ENCODE measurements at regions not wholly inside any gene's neighbourhood (a gene's known extent, or its start where the extent isn't known, plus 50 kb on each side); places are given as distances from the start of the nearest gene placed in this dataset.
"Not testable (repeated sequence)": the region's sequence is repeated elsewhere in the genome, so short reads cannot be mapped to it uniquely, and the experiment has no call there.

DNA sequence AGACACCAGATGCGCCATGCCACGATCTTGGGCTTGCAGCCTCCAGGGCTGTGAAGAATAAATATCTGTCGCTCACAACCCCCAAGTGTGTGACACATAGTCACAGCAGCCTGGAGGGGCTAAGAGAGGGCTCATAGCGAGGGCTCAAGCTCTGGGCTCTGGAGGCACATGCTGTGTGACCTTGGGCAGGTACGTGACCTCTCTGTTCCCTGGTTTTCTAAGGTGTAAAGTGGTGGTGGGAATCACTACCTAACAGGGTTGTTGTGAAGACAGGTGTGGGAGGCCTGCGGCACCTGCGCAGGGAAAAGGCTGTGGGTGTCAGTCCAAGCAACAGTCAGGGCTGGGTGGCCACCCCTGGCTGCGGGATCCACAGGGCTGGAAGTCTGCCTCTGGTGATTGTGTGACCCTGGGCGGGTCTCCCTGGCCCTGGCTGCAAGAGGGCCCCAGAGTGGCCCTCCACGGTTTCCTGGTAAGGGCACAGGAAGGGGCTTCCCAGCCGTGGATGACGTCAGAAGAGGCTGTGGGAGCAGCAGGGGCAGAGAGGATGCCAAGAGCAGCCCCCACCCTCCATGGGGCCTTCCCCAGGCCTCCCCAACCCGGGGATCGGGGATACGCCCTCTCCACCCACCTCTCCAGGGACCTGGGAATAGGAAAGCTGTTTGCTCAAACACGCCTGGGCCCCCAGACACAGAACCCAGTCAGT lies 218.8 kb upstream of the SGCG start (continued):
- TF ChIP-seq, protein P1, sequence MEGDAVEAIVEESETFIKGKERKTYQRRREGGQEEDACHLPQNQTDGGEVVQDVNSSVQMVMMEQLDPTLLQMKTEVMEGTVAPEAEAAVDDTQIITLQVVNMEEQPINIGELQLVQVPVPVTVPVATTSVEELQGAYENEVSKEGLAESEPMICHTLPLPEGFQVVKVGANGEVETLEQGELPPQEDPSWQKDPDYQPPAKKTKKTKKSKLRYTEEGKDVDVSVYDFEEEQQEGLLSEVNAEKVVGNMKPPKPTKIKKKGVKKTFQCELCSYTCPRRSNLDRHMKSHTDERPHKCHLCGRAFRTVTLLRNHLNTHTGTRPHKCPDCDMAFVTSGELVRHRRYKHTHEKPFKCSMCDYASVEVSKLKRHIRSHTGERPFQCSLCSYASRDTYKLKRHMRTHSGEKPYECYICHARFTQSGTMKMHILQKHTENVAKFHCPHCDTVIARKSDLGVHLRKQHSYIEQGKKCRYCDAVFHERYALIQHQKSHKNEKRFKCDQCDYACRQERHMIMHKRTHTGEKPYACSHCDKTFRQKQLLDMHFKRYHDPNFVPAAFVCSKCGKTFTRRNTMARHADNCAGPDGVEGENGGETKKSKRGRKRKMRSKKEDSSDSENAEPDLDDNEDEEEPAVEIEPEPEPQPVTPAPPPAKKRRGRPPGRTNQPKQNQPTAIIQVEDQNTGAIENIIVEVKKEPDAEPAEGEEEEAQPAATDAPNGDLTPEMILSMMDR (IDR thresholded peaks at IDR 0.05) = no peak
- TF ChIP-seq TEAD4 (IDR thresholded peaks at IDR 0.05; ENCODE audit: borderline replicate concordance, insufficient read depth) = no peak
- TF ChIP-seq RFX5 (IDR thresholded peaks at IDR 0.05; ENCODE audit: low read length) = no peak

DNA sequence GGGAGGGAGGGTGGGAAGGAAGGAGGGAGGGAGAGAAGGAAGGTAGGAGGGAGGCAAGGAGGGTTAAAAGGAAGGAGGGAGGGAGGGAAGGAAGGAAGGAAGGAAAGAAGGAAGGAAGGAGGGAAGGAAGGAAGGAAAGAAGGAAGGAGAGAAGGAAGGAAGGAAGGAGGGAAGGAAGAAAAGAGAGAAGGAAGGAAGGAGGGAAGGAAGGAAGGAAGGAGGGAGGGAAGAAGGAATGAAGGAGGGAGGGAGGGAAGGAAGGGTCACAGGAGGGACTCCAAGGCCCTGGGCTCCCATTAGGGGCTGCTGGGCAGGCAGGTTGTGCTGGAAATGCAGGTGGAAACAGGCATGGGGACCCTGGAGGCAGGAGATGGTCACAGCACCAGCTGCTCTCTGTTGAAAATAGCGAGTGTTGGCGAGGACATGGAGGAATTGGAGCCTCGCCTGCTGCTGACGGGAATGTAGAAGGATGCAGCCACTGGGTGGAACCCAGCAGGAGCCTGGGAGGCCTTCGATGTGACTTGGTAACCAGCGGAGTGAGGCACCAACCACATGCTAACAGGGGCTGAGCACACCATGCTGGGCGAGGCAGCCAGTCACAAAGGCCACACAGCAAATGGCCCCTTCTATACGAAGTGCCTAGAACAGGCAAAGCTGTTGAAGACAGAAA lies 217.3 kb upstream of the SGCG start:
- 10% methylated on average over 4 of the region's 8 CpGs for WGBS (ENCODE audit: low lambda C conversion rate)
- H2AFZ ChIP-seq (ENCODE audit: low read depth); H3K79me2 ChIP-seq (ENCODE audit: insufficient read depth); H3F3A ChIP-seq (replicated peaks; ENCODE audit: insufficient read depth); H4K20me1 ChIP-seq (ENCODE audit: insufficient read depth); H3K4me3 ChIP-seq (ENCODE audit: low read depth in 2 of 2, low read length in 1 of 2); H3K9me3 ChIP-seq; H3K27ac ChIP-seq (ENCODE audit: low read depth in 2 of 2, low read length in 1 of 2); H3K36me3 ChIP-seq (replicated peaks in 1 of 2; ENCODE audit: control insufficient read depth in 1 of 2, insufficient read depth in 2 of 2, low read length in 1 of 2); H3K9me2 ChIP-seq; H3K4me2 ChIP-seq; H3K9ac ChIP-seq; H3K4me1 ChIP-seq (ENCODE audit: control insufficient read depth in 1 of 2, insufficient read depth in 2 of 2, low read depth in 1 of 2, low read length in 1 of 2); CTCF ChIA-PET; DNase-seq; POLR2A ChIA-PET: not testable (repeated sequence)
- H3K27me3 ChIP-seq (ENCODE audit: insufficient read depth) = peaks cover 10% of the 10 kb centered on the region; the same call in 1 of the 2 replicates

DNA sequence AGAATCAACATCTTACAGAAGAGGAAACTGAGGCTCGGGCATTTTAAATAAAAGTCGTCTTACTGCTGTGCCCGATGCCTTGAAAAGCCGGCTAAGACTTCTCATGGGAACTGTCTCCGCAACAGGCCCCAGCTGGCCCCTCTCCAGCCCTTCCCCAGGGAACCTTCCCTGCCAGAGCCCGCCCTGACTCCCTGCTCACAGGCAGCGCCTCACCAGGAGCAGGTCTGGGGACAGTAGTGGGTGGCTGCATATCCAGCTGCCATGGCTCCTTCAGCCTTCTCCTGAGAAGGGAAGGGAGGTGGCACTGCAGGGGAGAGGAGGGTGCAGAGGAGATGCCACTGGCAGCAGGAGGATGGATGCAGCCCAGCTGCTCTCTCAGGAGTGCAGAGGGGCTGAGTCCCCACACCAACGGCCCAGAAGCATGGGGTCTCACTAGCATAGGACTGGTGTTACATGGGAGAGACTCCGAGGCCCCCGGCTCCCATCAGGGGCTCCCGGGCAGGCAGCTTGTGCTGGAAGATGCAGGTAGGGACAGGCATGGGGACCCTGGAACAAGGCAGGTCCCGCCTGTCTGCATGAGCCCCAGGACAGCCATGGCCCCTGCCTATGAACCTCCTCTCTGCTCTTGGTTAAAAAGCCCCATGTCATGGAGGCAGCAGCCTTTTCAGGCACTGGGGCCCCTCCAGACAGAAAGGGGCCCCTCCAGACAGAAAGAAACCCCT lies 216.4 kb upstream of the SGCG start:
- H3K9me3 ChIP-seq = no peaks in the 10 kb centered on the region
- H3K4me3 ChIP-seq (ENCODE audit: low read depth in 2 of 2, low read length in 1 of 2) = no peak overlapping the region
- H3F3A ChIP-seq (replicated peaks; ENCODE audit: insufficient read depth) = no peaks in the 10 kb centered on the region
- no peaks in the 10 kb centered on the region for H3K9me2 ChIP-seq
- no peak overlapping the region for H2AFZ ChIP-seq (ENCODE audit: low read depth)
- H3K79me2 ChIP-seq (ENCODE audit: insufficient read depth) = no peaks in the 10 kb centered on the region
- WGBS (ENCODE audit: low lambda C conversion rate) = 19% methylated on average over 5 of the region's 12 CpGs
- ChIA-PET CTCF (no interaction called here), POLR2A (no interaction called here)
- no peak overlapping the region for H3K9ac ChIP-seq
- no peak overlapping the region for H3K27ac ChIP-seq (ENCODE audit: low read depth in 2 of 2, low read length in 1 of 2)
- DNase-seq = no peak
- no peaks in the 10 kb centered on the region for H3K4me1 ChIP-seq (ENCODE audit: control insufficient read depth in 1 of 2, insufficient read depth in 2 of 2, low read depth in 1 of 2, low read length in 1 of 2)
- peaks cover 15% of the 10 kb centered on the region; the same call in 1 of the 2 replicates for H3K27me3 ChIP-seq (ENCODE audit: insufficient read depth)
- no peaks in the 10 kb centered on the region for H3K36me3 ChIP-seq (replicated peaks in 1 of 2; ENCODE audit: control insufficient read depth in 1 of 2, insufficient read depth in 2 of 2, low read length in 1 of 2)
- H3K4me2 ChIP-seq = no peak overlapping the region
- no peaks in the 10 kb centered on the region for H4K20me1 ChIP-seq (ENCODE audit: insufficient read depth)
- TF ChIP-seq EP300 (IDR thresholded peaks at IDR 0.05; ENCODE audit: borderline replicate concordance in 1 of 2, low read depth in 1 of 2, low read length in 1 of 2) (no peak), GABPA (IDR thresholded peaks at IDR 0.05; ENCODE audit: low read depth) (no peak)

DNA sequence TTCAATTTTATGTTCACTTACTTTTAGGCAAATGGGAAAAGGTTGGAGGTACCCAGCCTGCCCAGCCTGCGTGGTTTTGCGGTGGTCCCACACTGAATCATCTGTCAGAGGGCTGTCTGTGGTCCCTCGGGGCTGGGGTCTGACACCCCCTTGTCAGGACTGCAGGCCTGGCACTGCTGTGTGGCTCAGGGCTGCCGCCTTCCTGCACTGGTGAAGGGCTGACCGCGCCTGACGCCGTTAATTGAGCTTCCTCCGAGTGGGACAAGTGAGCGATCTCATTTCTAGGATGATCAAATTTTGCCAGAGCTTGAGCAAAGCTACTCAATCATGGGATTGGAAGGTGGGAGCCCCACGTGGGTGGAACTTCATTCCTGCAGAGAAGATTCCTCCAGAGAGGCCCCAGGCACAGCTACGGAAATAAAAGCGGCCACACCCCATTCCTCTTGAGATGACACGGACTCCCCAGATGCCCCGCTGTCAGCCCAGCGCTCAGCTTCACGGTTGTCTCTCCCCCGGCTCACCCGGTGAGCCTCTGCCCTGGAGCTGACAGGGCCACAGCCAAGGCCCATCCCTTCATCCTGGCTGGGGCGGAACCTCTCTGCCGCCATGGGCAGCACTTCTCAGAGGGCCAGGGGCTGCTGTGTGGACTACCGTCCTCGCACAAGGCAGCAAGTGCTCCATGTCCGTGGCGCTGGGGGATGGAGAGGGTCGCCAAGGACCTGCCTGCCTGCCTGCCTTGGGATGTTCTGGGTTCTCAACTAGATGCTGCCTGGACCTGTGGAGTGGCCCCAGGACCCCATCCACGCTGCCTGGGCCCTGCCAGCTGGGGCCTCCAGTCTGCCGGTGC lies 215.5 kb upstream of the SGCG start:
- H3K79me2 ChIP-seq (ENCODE audit: insufficient read depth); DNase-seq; H3K4me1 ChIP-seq (ENCODE audit: control insufficient read depth in 1 of 2, insufficient read depth in 2 of 2, low read depth in 1 of 2, low read length in 1 of 2); H4K20me1 ChIP-seq (ENCODE audit: insufficient read depth); H3K9me3 ChIP-seq; POLR2A ChIA-PET; CTCF ChIA-PET; H3K27ac ChIP-seq (ENCODE audit: low read depth in 2 of 2, low read length in 1 of 2); H3K4me2 ChIP-seq; H3K4me3 ChIP-seq (ENCODE audit: low read depth in 2 of 2, low read length in 1 of 2); H3F3A ChIP-seq (replicated peaks; ENCODE audit: insufficient read depth); H2AFZ ChIP-seq (ENCODE audit: low read depth); H3K9ac ChIP-seq; H3K9me2 ChIP-seq; H3K36me3 ChIP-seq (replicated peaks in 1 of 2; ENCODE audit: control insufficient read depth in 1 of 2, insufficient read depth in 2 of 2, low read length in 1 of 2): not testable (repeated sequence)
- WGBS (ENCODE audit: low lambda C conversion rate) = 9% methylated on average over 18 of the region's 28 CpGs
- H3K27me3 ChIP-seq (ENCODE audit: insufficient read depth) = peaks cover 19% of the 10 kb centered on the region; the same call in 1 of the 2 replicates

DNA sequence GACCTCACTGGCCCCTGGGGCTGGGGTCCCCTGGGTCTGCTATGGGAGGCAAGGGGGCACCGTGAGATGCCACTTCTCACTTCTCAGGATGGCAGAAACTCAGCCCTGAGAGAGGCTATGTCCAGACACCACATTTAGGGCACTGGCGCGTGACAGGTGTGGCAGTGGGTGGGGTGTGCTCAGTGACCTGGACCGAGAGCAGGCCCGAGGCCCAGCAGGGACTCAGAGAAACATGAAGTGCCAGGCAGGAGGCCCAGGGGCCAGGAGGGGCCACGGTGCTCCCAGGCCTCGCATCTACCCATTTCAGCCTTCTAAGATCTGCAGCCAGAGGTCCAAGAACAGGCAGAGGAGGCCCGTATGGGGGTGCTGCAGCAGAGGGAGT lies 214.9 kb upstream of the SGCG start:
- H3K27ac ChIP-seq (ENCODE audit: low read depth in 2 of 2, low read length in 1 of 2); H3K4me1 ChIP-seq (ENCODE audit: control insufficient read depth in 1 of 2, insufficient read depth in 2 of 2, low read depth in 1 of 2, low read length in 1 of 2); DNase-seq; CTCF ChIA-PET; H3K4me2 ChIP-seq; H3K9me3 ChIP-seq; H4K20me1 ChIP-seq (ENCODE audit: insufficient read depth); H3K79me2 ChIP-seq (ENCODE audit: insufficient read depth); H3K9ac ChIP-seq; H3F3A ChIP-seq (replicated peaks; ENCODE audit: insufficient read depth); POLR2A ChIA-PET; H3K36me3 ChIP-seq (replicated peaks in 1 of 2; ENCODE audit: control insufficient read depth in 1 of 2, insufficient read depth in 2 of 2, low read length in 1 of 2); H3K9me2 ChIP-seq; H3K4me3 ChIP-seq (ENCODE audit: low read depth in 2 of 2, low read length in 1 of 2); H2AFZ ChIP-seq (ENCODE audit: low read depth): not testable (repeated sequence)
- H3K27me3 ChIP-seq (ENCODE audit: insufficient read depth) = peaks cover 22% of the 10 kb centered on the region; the same call in 1 of the 2 replicates
- WGBS (ENCODE audit: low lambda C conversion rate) = 24% methylated on average over 3 of the region's 8 CpGs

Data from SK-N-SH (cell line).